Endothelial cell of umbilical vein (primary cell): ENCODE measurements at regions not wholly inside any gene's neighbourhood (a gene's known extent, or its start where the extent isn't known, plus 50 kb on each side); places are given as distances from the start of the nearest gene placed in this dataset.

Experiments
- BruUV-seq: library from RNA; stranded (reverse); fragments of 400-500 nt; replicated peaks from 2 replicates; lab custom pipeline; 2021; lab: Mats Ljungman, UMichigan
- CTCF ChIA-PET: fragments of 300-600, 350-600 bp; sonication (Branson Sonifier 250); formaldehyde crosslinking; loops from one replicate; lab custom pipeline; 2021; ENCODE audit warnings: antibody characterized with exemption, inconsistent platforms; lab: Charles Lee
- POLR2A ChIA-PET: fragments of 300-600, 350-600 bp; sonication (Branson Sonifier 250); formaldehyde crosslinking; loops from one replicate; lab custom pipeline; 2021; ENCODE audit warnings: antibody characterized with exemption, inconsistent platforms; lab: Charles Lee
- DNase-seq: peaks from one replicate; pipeline ENCODE4 v3.0.0-alpha.2; 2011; ENCODE audit warnings: low read depth, low spot score
- FAIRE-seq: peaks from 2 replicates; lab custom pipeline; 2011; peaks lifted over from hg19 to GRCh38; lab: Jason Lieb, UNC
- H2AFZ ChIP-seq: 2 replicates; pipeline ENCODE4 v1.6.0; 2012; ENCODE audit warnings: low read depth, low read length, control low read depth, inconsistent platforms
- H3K27ac ChIP-seq: 2 replicates; pipeline ENCODE4 v1.5.1; 2011; ENCODE audit warnings: low read depth, mild to moderate bottlenecking, control low read depth, low read length, moderate library complexity; ENCODE audit not compliant: insufficient read depth
- H3K27me3 ChIP-seq, 2 experiments: 2 replicates each; pipeline versions ENCODE4 v1.6.0 to v1.6.1; 2011; ENCODE audit warnings: low read length in 2 of 2, mixed read lengths in 1 of 2; ENCODE audit not compliant: control insufficient read depth in 2 of 2, insufficient read depth in 2 of 2
- H3K36me3 ChIP-seq, 2 experiments: 2 replicates in 1 of 2; 3 replicates in 1 of 2; pipeline ENCODE4 v1.5.1; 2011; ENCODE audit warnings: low read length in 2 of 2, mild to moderate bottlenecking in 1 of 2, moderate library complexity in 1 of 2; ENCODE audit not compliant: control insufficient read depth in 2 of 2, insufficient read depth in 2 of 2; ENCODE audit errors: extremely low read depth in 1 of 2
- H3K4me1 ChIP-seq: 3 replicates; pipeline ENCODE4 v1.5.1; 2011; ENCODE audit warnings: mild to moderate bottlenecking, low read length; ENCODE audit not compliant: control insufficient read depth, insufficient read depth; ENCODE audit errors: extremely low read depth
- H3K4me2 ChIP-seq: 2 replicates; pipeline ENCODE4 v1.6.1; 2011; ENCODE audit warnings: low read length, control low read depth, mixed read lengths; ENCODE audit not compliant: insufficient read depth
- H3K4me3 ChIP-seq, 3 experiments: fragments of 200-600 bp in 1 of 3; sonication (generic), shearing (Covaris generic) in 1 of 3; replicated peaks in 1 of 3; 2 replicates each; pipeline ENCODE4 v1.5.1; 2011 to 2016; ENCODE audit warnings: control low read depth in 3 of 3, low read length in 3 of 3, mild to moderate bottlenecking in 2 of 3, inconsistent platforms in 1 of 3, low read depth in 1 of 3, moderate library complexity in 1 of 3; ENCODE audit not compliant: insufficient read depth in 1 of 3
- H3K79me2 ChIP-seq: 2 replicates; pipeline ENCODE4 v1.6.0; 2012; ENCODE audit warnings: low read length, inconsistent platforms; ENCODE audit not compliant: control insufficient read depth, insufficient read depth
- H3K9ac ChIP-seq: replicated peaks from 2 replicates; pipeline ENCODE3; 2011; ENCODE audit warnings: low read length, control low read depth; ENCODE audit not compliant: insufficient read depth; ENCODE audit errors: extremely low read depth
- H3K9me1 ChIP-seq: replicated peaks from 3 replicates; pipeline ENCODE4 v1.6.0; 2011; ENCODE audit warnings: mild to moderate bottlenecking, low read length; ENCODE audit not compliant: control insufficient read depth, insufficient read depth; ENCODE audit errors: extremely low read depth
- H3K9me3 ChIP-seq: replicated peaks from 2 replicates; pipeline ENCODE4 v1.5.1; 2012; ENCODE audit warnings: low read length, inconsistent platforms; ENCODE audit not compliant: control insufficient read depth, insufficient read depth
- H4K20me1 ChIP-seq: replicated peaks from 2 replicates; pipeline ENCODE3; 2011; ENCODE audit warnings: mild to moderate bottlenecking, low read length; ENCODE audit not compliant: control insufficient read depth, insufficient read depth; ENCODE audit errors: extremely low read depth
- CTCF ChIP-seq, 2 donors: IDR thresholded peaks; 1 replicate in 1 of 2; 2 replicates in 1 of 2; pipeline ENCODE4 v1.5.1; 2011; ENCODE audit warnings: low read length in 2 of 2, mild to moderate bottlenecking in 2 of 2, moderate library complexity in 2 of 2, control low read depth in 1 of 2, inconsistent platforms in 1 of 2, low read depth in 1 of 2; ENCODE audit not compliant: insufficient read depth in 1 of 2; ENCODE audit errors: extremely low read depth in 1 of 2
- EZH2 ChIP-seq: IDR thresholded peaks from 2 replicates; pipeline ENCODE4 v1.6.1; 2012; ENCODE audit warnings: borderline replicate concordance, low read depth, mild to moderate bottlenecking, moderate library complexity, low read length, inconsistent platforms; ENCODE audit not compliant: severe bottlenecking
- FOS ChIP-seq: IDR thresholded peaks from 2 replicates; pipeline ENCODE4 v1.6.1; 2011; ENCODE audit warnings: mild to moderate bottlenecking, low read length, moderate library complexity, borderline replicate concordance; ENCODE audit not compliant: insufficient read depth
- GATA2 ChIP-seq: IDR thresholded peaks from 2 replicates; pipeline ENCODE4 v1.7.0; 2011; ENCODE audit warnings: low read depth, mild to moderate bottlenecking, moderate library complexity, mixed read lengths, low read length; ENCODE audit not compliant: insufficient read length, insufficient read depth
- JUN ChIP-seq: IDR thresholded peaks from 2 replicates; pipeline ENCODE4 v1.6.1; 2011; ENCODE audit warnings: borderline replicate concordance, low read depth; ENCODE audit not compliant: insufficient read length, insufficient read depth
- MAX ChIP-seq: IDR thresholded peaks from 2 replicates; pipeline ENCODE4 v1.6.1; 2011; ENCODE audit not compliant: insufficient read depth, insufficient read length
- MYC ChIP-seq: IDR thresholded peaks from one replicate; pipeline ENCODE4 v1.6.1; 2011; ENCODE audit warnings: mild to moderate bottlenecking, low read depth, low read length
- POLR2A ChIP-seq: IDR thresholded peaks from 2 replicates; pipeline ENCODE4 v1.6.1; 2012; ENCODE audit warnings: low read depth, mild to moderate bottlenecking, control low read depth, low read length
- POLR2AphosphoS5 ChIP-seq: IDR thresholded peaks from 2 replicates; pipeline ENCODE4 v1.6.1; 2012; ENCODE audit warnings: low read depth, mild to moderate bottlenecking, control low read depth, low read length, moderate library complexity; ENCODE audit not compliant: insufficient read depth
- dilution Hi-C: fragments of 300-500 bp; cut with MboI; formaldehyde crosslinking; loops from one replicate; pipeline ENCODE4 v1.15.0; 2019; ENCODE audit warnings: low sequenced_read_pairs; ENCODE audit not compliant: extremely low pct_ligation_motif_present
- intact Hi-C: fragments of 100-400 bp; cut with micrococcal nuclease; formaldehyde crosslinking; loops from one replicate; pipeline ENCODE4 v1.10.0; 2022

- H3K27me3 ChIP-seq, result no peaks in the 10 kb centered on the region
- CTCF ChIA-PET, result interaction anchor here (1.2 kb wide), 1 partner anchor 10 kb away, joined by 4 read pairs; no protein-coding TSS in a partner anchor
- no peak overlapping the region for H3K27ac ChIP-seq
- H3K9me3 ChIP-seq, result no peaks in the 10 kb centered on the region
- POLR2A ChIA-PET, result no interaction called here
- H3K9ac ChIP-seq, result no peak overlapping the region
- no peak overlapping the region for H3K4me3 ChIP-seq
- no peaks in the 10 kb centered on the region for H3K36me3 ChIP-seq
- DNase-seq, result no peak
- no peaks in the 10 kb centered on the region for H3K4me1 ChIP-seq
- no peak overlapping the region for H2AFZ ChIP-seq
- H3K4me2 ChIP-seq, result no peak overlapping the region
- BruUV-seq, result no TSS peak
- no peak for FAIRE-seq
- intact Hi-C loops, result no loop called here
- no peaks in the 10 kb centered on the region for H4K20me1 ChIP-seq
- no peaks in the 10 kb centered on the region for H3K9me1 ChIP-seq
- TF ChIP-seq FOS (no peak), JUN (no peak), CTCF (IDR thresholded peaks at IDR 0.05; ENCODE audit: extremely low read depth in 1 of 2, insufficient read depth in 1 of 2, low read depth in 1 of 2, low read length in 2 of 2) (no peak), MYC (no peak), GATA2 (no peak), POLR2AphosphoS5 (no peak), EZH2 (no peak), POLR2A (no peak), MAX (no peak)
- dilution Hi-C loops, result no loop called here
- no peaks in the 10 kb centered on the region for H3K79me2 ChIP-seq
These were observed 481.7 kb upstream of the TGFBR2 start for GRCh38 chr3:30124435-30125370.
